Choroid plexus epithelial cell (primary cell): ENCODE measurements at regions not wholly inside any gene's neighbourhood (a gene's known extent, or its start where the extent isn't known, plus 50 kb on each side); places are given as distances from the start of the nearest gene placed in this dataset.

Source experiments
- DNase-seq: peaks from one replicate; pipeline ENCODE4 v3.0.0-alpha.2; 2010; ENCODE audit warnings: low read depth
- H3K4me3 ChIP-seq: 2 replicates; pipeline ENCODE4 v1.5.1; 2011; ENCODE audit warnings: low read depth, mild to moderate bottlenecking, control low read depth, low read length, moderate library complexity
- TF ChIP-seq, protein P1 (sequence below): conservative IDR thresholded peaks from 2 replicates; pipeline ENCODE4 v1.5.1; 2011; ENCODE audit warnings: low read depth, mild to moderate bottlenecking, control low read depth, inconsistent platforms, low read length, moderate library complexity

DNA sequence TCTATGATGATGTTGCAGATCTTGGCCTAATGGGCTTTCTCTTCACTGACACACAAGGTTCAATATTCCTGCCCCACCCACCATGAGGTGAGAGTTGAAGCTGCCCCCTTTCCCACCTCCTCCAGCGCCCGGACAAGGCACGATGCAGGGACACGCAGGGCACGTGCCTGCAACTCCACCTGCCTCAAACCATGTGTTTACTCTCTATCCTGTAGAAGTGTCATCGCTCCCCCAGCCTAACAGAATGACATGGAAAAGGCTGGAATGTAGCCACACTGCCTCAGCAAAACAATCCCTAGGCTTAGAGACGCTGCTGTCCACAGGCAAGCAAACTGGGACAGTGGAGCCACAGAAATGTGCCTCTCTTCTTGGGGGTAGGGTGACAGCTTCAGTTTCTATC, 92.9 kb upstream of the SOD1 start:
- TF ChIP-seq, protein P1, sequence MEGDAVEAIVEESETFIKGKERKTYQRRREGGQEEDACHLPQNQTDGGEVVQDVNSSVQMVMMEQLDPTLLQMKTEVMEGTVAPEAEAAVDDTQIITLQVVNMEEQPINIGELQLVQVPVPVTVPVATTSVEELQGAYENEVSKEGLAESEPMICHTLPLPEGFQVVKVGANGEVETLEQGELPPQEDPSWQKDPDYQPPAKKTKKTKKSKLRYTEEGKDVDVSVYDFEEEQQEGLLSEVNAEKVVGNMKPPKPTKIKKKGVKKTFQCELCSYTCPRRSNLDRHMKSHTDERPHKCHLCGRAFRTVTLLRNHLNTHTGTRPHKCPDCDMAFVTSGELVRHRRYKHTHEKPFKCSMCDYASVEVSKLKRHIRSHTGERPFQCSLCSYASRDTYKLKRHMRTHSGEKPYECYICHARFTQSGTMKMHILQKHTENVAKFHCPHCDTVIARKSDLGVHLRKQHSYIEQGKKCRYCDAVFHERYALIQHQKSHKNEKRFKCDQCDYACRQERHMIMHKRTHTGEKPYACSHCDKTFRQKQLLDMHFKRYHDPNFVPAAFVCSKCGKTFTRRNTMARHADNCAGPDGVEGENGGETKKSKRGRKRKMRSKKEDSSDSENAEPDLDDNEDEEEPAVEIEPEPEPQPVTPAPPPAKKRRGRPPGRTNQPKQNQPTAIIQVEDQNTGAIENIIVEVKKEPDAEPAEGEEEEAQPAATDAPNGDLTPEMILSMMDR = no peak

GRCh38 chr21:31566064-31566463, 93.4 kb upstream of the SOD1 start:
- TF ChIP-seq, protein P1 = peak; percentile 51
- no peak overlapping the region for H3K4me3 ChIP-seq
- DNase-seq = peak; percentile 30

More for the DNA sequence above, 92.9 kb upstream of the SOD1 start:
- DNase-seq = no peak
- H3K4me3 ChIP-seq = no peak overlapping the region

DNA sequence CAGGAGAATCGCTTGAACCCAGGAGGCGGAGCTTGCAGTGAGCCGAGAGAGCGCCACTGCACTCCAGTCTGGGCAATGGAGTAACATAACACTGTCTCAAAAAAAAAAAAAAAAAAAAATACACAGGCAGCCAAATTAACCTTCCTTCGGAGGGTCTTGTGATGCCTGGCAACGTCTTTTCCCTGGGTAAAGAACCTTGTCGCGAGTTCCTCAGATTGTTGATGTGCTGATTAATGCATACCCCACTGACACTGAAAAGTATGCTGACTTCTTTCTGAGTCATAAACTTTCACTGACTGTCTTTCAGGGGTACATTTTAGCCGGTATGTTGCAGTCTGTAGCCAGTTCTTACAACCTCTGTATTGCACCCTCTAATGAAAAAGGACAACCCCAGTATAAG, 95.1 kb upstream of the SOD1 start:
- DNase-seq = peak; percentile 79
- TF ChIP-seq, protein P1 = no peak
- H3K4me3 ChIP-seq = no peak overlapping the region

GRCh38 chr21:31560479-31560878, 99.0 kb upstream of the SOD1 start:
- no peak overlapping the region for H3K4me3 ChIP-seq
- TF ChIP-seq, protein P1 = no peak
- DNase-seq = no peak

- DNase-seq = peak; percentile 98
- H3K4me3 ChIP-seq = peak overlapping the region; percentile 68
- TF ChIP-seq, protein P1 = no peak
Measured at GRCh38 chr21:31559368-31560119, 99.9 kb upstream of the SOD1 start.

DNA sequence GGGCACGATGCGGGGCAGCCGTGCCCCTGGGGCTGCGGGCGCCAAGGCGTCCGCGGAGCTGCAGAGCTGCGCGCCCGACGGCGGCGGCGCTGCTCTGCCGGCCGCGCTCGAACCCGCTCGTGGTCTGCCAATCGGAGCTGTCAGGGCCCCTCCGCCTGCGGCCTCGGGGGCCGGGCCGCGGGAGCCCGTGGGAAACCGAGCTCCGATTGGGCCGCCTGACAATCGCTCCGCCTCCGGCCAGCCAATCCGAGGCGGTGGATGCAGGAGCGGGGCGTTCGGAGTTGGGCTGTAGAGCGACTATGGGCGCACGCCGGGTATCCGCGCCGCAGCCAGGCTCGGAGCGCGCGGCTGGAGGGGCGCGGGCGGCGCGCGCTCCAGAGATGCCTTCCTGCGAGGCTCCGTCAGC, 100.5 kb upstream of the SOD1 start:
- peak; percentile 98 for DNase-seq
- TF ChIP-seq, protein P1 = peak; percentile 22

More for the DNA sequence above, 100.5 kb upstream of the SOD1 start:
- peak overlapping the region; percentile 68 for H3K4me3 ChIP-seq
